Naive thymus-derived CD8-positive, alpha-beta T cell (primary cell): ENCODE measurements at regions not wholly inside any gene's neighbourhood (a gene's known extent, or its start where the extent isn't known, plus 50 kb on each side); places are given as distances from the start of the nearest gene placed in this dataset.

Source experiments
- ATAC-seq, 2 donors: fragments of 150-1000 bp; cut with Tn5 transposase in 1 of 2; sonication (Bioruptor Pico), chemical (Tn5 transposase) in 1 of 2; 1 replicate in 1 of 2; 2 replicates in 1 of 2; pipeline ENCODE4 v1.10.0; 2021; ENCODE audit warnings: mild to moderate bottlenecking in 2 of 2, moderate library complexity in 2 of 2
- POLR2A ChIA-PET: fragments of 350-600 bp; sonication (Branson Sonifier 250); formaldehyde crosslinking; loops from one replicate; lab custom pipeline; 2021; ENCODE audit warnings: antibody characterized with exemption; lab: Charles Lee
- DNase-seq, 10 donors: peaks; one replicate each; pipeline versions ENCODE4 v3.0.0 to v3.0.0-alpha.2; 2020 to 2022
- H3K27ac Mint-ChIP-seq, 10 donors: one replicate each; pipeline ENCODE4 v1.8.0; 2020 to 2022; ENCODE audit warnings: mild to moderate bottlenecking in 10 of 10, mixed read lengths in 10 of 10, moderate library complexity in 4 of 10, inconsistent platforms in 1 of 10
- H3K27me3 Mint-ChIP-seq, 5 donors: one replicate each; pipeline ENCODE4 v1.8.0; 2021 to 2022; ENCODE audit warnings: mixed read lengths in 5 of 5
- H3K36me3 Mint-ChIP-seq, 3 donors: one replicate each; pipeline ENCODE4 v1.8.0; 2020 to 2022; ENCODE audit warnings: mixed read lengths in 3 of 3, mild to moderate bottlenecking in 2 of 3, inconsistent platforms in 1 of 3
- H3K4me1 Mint-ChIP-seq, 4 donors: one replicate each; pipeline ENCODE4 v1.8.0; 2021 to 2022; ENCODE audit warnings: mixed read lengths in 4 of 4
- H3K4me3 Mint-ChIP-seq, 10 donors: one replicate each; pipeline ENCODE4 v1.8.0; 2020 to 2022; ENCODE audit warnings: mild to moderate bottlenecking in 10 of 10, mixed read lengths in 10 of 10, moderate library complexity in 6 of 10, inconsistent platforms in 1 of 10
- H3K9me3 Mint-ChIP-seq, 9 donors: one replicate each; pipeline ENCODE4 v1.8.0; 2020 to 2022; ENCODE audit warnings: mixed read lengths in 9 of 9, mild to moderate bottlenecking in 3 of 9, inconsistent platforms in 1 of 9, moderate library complexity in 1 of 9

DNA sequence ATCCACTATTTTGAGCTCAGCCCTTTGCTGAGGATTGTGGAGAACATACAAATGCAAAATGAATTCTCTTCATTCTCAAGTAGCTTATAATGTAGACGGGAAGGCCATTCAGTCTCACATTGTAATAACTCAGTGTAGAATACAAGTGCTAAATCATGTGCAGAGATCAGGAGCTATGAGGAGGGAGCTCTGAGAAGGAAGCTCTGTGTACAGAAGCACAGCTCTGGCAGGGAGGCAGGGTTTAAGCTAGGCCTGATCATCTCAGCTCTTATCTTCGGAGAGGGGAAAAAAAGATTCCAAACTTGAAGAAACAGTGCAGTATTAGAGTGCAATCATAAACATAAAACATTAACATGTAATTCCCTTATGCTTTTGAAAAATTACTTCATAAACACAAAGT is 291.1 kb upstream of the SKOR2 start:
- Mint-ChIP-seq H3K4me1 (no peaks in the 10 kb centered on the region), H3K36me3 (no peaks in the 10 kb centered on the region), H3K4me3 (no peak overlapping the region), H3K27me3 (peaks cover 13 to 55% (median 17%) of the 10 kb centered on the region in 5 donors), H3K9me3 (peaks cover 0 to 26% (median 4%) of the 10 kb centered on the region in 9 donors), H3K27ac (no peak overlapping the region)
- ATAC-seq = no peak
- POLR2A ChIA-PET = interaction anchor here (0.6 kb wide), 1 partner anchor 22 kb away, joined by 5 read pairs; no protein-coding TSS in a partner anchor
- DNase-seq = no peak

DNA sequence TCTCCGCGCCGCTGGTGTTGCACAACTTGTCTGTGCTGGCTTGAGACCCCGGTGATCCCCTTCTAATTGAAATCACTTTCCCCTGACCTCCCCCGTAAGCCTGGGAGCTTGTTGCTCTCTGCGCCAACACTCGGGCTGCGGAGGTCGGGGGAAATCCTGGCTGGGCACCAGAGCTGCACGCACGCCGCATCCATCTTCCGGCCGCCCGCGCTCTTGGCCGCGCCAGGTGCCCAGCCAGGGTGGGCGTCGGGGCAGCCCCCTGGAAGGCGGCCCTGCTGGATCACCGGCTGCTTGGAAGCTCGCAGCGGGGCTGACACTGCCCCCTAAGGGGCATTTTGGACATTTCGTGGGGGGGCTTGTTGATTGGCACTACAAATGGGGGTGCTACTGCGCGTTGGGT is 280.3 kb upstream of the SKOR2 start:
- DNase-seq (no peak), ATAC-seq (no peak)
- Mint-ChIP-seq H3K4me3 (no peak overlapping the region), H3K4me1 (no peaks in the 10 kb centered on the region), H3K27ac (no peak overlapping the region), H3K9me3 (peaks cover 0 to 6% (median 0%) of the 10 kb centered on the region in 9 donors), H3K36me3 (no peaks in the 10 kb centered on the region), H3K27me3 (peaks cover 19 to 47% (median 29%) of the 10 kb centered on the region in 5 donors)
- POLR2A ChIA-PET = no interaction called here

DNA sequence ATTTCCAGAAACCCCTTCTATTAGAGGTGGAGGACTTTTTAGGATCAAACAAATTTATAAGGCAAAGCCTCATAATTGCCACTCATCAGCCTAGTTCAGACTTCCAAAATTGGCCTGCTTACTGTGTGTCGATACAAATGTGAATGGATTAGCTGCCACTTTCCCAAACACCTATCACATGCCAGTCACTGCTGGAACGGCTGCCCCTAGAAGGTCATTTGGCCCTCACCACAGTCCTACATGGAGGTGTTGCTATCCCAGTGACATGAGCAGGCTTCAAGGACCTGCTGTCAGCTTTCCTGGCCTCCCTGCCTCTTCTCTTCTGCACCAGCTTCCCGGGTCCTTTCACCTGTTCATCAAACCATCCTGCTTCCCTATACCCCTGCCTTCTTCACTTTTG is 279.2 kb upstream of the SKOR2 start:
- Mint-ChIP-seq H3K27me3 (peaks cover 19 to 49% (median 30%) of the 10 kb centered on the region in 5 donors), H3K27ac (no peak overlapping the region), H3K9me3 (peaks cover 0 to 6% (median 0%) of the 10 kb centered on the region in 9 donors), H3K4me1 (no peaks in the 10 kb centered on the region), H3K4me3 (no peak overlapping the region), H3K36me3 (no peaks in the 10 kb centered on the region)
- no peak for ATAC-seq
- POLR2A ChIA-PET = no interaction called here
- DNase-seq = no peak

DNA sequence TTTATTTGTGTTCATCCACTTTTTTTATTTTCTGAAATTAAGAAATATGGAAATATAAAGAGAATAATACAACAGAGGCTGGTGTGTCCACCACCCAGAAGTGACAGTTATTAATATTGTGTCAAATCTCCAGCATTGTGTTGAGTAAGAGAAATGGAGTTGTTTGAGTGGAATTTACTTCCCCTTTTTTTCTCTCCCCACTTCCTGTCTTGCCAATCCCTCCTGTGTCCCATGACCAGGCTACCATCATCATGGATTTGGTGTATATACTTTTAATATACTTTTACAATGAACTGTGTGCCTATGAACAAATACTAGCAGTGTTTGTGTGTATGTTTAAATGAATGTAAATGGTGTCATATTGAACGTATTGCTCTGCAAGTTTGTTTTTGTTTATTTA is 276.9 kb upstream of the SKOR2 start:
- Mint-ChIP-seq H3K4me3 (no peak overlapping the region), H3K4me1 (no peaks in the 10 kb centered on the region), H3K27me3 (peaks cover 27 to 72% (median 35%) of the 10 kb centered on the region in 5 donors), H3K9me3 (peaks cover 0 to 12% (median 0%) of the 10 kb centered on the region in 9 donors), H3K27ac (no peak overlapping the region), H3K36me3 (no peaks in the 10 kb centered on the region)
- ATAC-seq = no peak
- POLR2A ChIA-PET = no interaction called here
- DNase-seq = no peak

DNA sequence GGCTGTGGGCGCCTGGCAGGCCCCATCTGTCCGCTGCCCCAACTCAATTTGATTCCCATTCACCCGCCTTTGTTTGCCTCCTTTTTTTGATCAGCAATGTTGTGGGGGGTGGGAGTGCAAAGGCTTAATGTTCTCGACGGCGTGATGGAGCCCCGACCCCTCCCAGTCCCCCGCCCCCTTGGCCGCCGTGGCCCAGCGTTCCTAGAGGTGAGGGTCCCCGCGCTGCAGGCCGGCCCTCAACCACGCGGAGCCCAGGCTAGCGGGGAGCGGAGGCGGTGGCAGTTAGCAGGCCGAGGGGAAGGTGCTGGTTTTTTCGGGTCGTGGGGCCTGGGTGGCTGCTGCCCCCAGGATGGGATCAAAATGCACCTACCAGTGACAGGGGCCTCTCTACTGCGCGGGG is 274.7 kb upstream of the SKOR2 start:
- Mint-ChIP-seq H3K27me3 (peaks cover 22 to 63% (median 25%) of the 10 kb centered on the region in 5 donors), H3K4me3 (no peak overlapping the region), H3K36me3 (no peaks in the 10 kb centered on the region), H3K4me1 (no peaks in the 10 kb centered on the region), H3K9me3 (peaks cover 0 to 17% (median 0%) of the 10 kb centered on the region in 9 donors), H3K27ac (no peak overlapping the region)
- no peak for DNase-seq
- no peak for ATAC-seq
- POLR2A ChIA-PET = no interaction called here

DNA sequence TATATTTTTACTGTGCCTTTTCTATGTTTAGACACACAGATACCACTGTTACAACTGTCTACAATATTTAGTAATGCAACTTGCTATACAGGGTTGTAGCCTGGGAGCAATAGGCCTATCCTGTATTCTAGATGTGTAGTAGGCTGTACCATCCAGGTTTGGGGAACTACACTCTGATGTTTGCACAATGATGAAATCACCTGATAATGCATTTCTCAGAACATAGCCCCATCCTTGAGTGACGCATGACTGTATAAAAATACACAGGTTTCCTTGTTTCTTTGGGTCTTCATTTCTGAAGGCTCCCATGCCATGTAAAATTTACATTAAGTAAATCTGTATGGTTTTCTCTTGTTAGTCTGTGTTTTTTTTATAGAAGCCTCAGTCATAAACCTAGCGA is 270.9 kb upstream of the SKOR2 start:
- H3K9me3 Mint-ChIP-seq = peaks cover 0 to 17% (median 0%) of the 10 kb centered on the region in 9 donors
- POLR2A ChIA-PET = no interaction called here
- H3K4me3 Mint-ChIP-seq = no peak overlapping the region
- H3K27ac Mint-ChIP-seq = no peak overlapping the region
- DNase-seq (no peak), ATAC-seq (no peak)
- H3K27me3 Mint-ChIP-seq = peaks cover 9 to 36% (median 11%) of the 10 kb centered on the region in 5 donors
- no peaks in the 10 kb centered on the region for H3K36me3 Mint-ChIP-seq
- H3K4me1 Mint-ChIP-seq = no peaks in the 10 kb centered on the region

DNA sequence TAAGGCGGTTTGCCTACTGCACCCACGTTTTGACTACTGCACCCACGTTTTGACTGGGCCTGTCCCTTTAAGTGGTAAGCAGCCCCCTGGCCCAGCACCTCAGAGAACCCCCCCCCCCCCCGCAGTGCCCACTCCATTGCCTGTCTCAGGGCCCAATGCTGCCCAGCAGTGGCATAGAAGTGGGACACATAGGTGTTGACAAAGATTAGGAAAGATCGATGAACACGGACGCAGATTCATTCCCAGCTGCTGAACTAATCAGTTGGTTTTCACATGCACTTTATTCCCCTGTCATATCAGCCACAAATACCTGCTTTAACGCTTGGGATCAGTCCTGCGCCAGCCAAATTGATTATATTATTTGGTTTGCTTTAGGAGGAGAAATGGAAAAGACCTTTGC is 268.8 kb upstream of the SKOR2 start:
- H3K9me3 Mint-ChIP-seq = peaks cover 0 to 17% (median 0%) of the 10 kb centered on the region in 9 donors
- POLR2A ChIA-PET = no interaction called here
- no peak for DNase-seq
- H3K36me3 Mint-ChIP-seq = no peaks in the 10 kb centered on the region
- no peaks in the 10 kb centered on the region for H3K4me1 Mint-ChIP-seq
- peaks cover 3 to 23% (median 4%) of the 10 kb centered on the region in 5 donors for H3K27me3 Mint-ChIP-seq
- H3K27ac Mint-ChIP-seq = no peak overlapping the region
- no peak for ATAC-seq
- H3K4me3 Mint-ChIP-seq = no peak overlapping the region

DNA sequence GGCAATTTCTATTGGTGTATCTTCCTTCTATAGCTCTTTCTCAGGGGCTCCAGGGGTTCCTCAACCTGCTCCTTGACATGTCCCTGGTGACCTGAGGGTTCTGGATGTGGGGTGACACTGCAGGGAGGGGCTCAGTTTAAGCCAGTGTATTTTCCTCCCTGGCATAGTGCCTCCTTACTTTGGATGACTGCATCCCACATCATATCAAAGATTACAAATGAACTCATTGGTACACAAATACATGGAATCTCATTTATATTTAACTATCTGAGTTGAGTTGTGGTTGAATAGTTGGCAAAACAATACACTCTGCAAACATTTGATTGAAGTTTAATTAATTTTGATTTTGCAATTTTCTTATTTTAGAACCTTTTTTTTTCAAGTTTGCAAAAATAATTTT is 268.2 kb upstream of the SKOR2 start:
- peaks cover 0 to 17% (median 3%) of the 10 kb centered on the region in 5 donors for H3K27me3 Mint-ChIP-seq
- POLR2A ChIA-PET = no interaction called here
- no peak overlapping the region for H3K27ac Mint-ChIP-seq
- DNase-seq (no peak), ATAC-seq (no peak)
- peaks cover 0 to 17% (median 0%) of the 10 kb centered on the region in 9 donors for H3K9me3 Mint-ChIP-seq
- no peaks in the 10 kb centered on the region for H3K4me1 Mint-ChIP-seq
- no peaks in the 10 kb centered on the region for H3K36me3 Mint-ChIP-seq
- H3K4me3 Mint-ChIP-seq = no peak overlapping the region

DNA sequence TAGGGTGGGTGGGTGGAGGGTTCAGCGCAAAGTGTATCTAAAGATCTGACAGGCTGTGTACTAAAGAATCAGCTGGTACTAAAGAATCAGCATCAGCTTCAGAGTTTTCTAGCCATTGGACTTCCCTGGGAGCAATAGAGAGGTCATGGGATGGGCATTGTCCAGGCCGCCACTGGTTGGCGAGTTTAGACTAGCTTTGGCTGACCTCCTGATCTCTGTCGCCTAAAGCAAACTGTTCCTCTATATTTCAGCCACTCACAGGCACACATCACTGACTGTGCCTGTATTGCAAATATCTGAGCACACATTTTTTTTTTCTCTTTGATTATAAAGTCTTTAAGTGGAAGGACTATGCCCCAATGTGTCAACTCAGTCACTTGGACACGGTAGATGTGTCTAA is 267.8 kb upstream of the SKOR2 start:
- H3K27ac Mint-ChIP-seq = no peak overlapping the region
- no peaks in the 10 kb centered on the region for H3K36me3 Mint-ChIP-seq

DNA sequence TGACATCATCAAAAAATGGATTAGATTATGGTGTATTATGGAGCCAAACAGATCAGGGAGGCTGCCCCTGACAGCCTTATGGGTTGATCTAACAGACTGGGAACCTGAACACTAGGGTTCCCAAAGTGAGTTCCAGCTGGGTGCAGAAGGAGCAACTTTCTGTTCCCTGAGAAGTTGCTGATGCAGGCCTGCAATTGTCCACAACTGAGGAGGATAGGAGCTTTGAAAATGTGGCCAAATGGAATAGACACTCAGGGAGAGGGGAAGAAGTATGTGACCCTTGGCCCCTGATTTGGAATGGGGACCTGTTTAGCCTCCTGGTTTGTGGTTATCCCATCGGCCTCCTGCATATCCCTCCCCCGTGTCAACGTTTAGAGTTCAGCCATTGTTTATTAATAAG is 262.2 kb upstream of the SKOR2 start:
- H3K9me3 Mint-ChIP-seq = peaks cover 0 to 4% (median 0%) of the 10 kb centered on the region in 9 donors
- peaks cover 1 to 25% (median 4%) of the 10 kb centered on the region in 5 donors for H3K27me3 Mint-ChIP-seq
- no peak overlapping the region for H3K27ac Mint-ChIP-seq
- ATAC-seq = no peak
- no peaks in the 10 kb centered on the region for H3K36me3 Mint-ChIP-seq
- H3K4me1 Mint-ChIP-seq = no peaks in the 10 kb centered on the region
- POLR2A ChIA-PET = no interaction called here
- no peak for DNase-seq
- H3K4me3 Mint-ChIP-seq = no peak overlapping the region

More for the DNA sequence above, 267.8 kb upstream of the SKOR2 start:
- no peak for DNase-seq
- Mint-ChIP-seq H3K4me1 (no peaks in the 10 kb centered on the region), H3K9me3 (peaks cover 0 to 14% (median 0%) of the 10 kb centered on the region in 9 donors), H3K4me3 (no peak overlapping the region), H3K27me3 (peaks cover 0 to 14% (median 3%) of the 10 kb centered on the region in 5 donors)
- no peak for ATAC-seq
- POLR2A ChIA-PET = no interaction called here

DNA sequence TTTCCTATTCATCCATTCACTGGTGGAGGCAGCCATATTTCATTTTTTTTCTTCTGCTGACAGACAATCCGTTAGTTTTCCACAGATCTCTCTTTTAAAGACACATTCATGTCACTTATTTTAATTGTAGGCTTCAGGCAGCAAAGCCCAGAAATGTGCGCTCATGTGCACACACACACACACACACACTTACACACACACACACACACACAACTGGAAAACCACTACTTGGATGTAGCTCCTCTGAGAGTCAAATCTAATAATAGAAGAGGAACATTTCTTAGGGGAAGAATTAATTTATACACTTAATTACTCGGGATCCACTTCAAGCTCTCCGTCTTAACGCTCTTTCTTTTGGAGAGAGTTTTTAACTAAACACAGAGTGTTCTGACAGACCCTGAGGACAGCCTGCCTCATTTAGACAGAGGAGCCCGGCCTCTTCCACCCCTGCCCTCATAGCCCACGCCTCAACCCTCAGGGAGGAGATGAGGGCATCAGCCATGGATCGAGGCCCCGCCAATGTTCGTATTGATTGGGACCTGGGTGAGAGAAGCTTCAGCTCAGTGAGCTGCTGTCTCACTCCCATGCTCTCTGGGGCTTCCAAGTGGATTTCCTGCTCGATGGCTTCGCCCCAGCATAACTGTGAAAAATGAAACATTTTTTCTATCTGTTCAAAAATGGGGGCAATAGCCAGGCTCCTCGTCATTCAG is 261.4 kb upstream of the SKOR2 start:
- Mint-ChIP-seq H3K27me3 (peaks cover 1 to 25% (median 4%) of the 10 kb centered on the region in 5 donors), H3K4me1 (no peaks in the 10 kb centered on the region), H3K9me3 (peaks cover 0 to 4% (median 0%) of the 10 kb centered on the region in 9 donors), H3K27ac (no peak overlapping the region), H3K4me3 (no peak overlapping the region), H3K36me3 (no peaks in the 10 kb centered on the region)
- POLR2A ChIA-PET = no interaction called here
- ATAC-seq (no peak), DNase-seq (no peak)

DNA sequence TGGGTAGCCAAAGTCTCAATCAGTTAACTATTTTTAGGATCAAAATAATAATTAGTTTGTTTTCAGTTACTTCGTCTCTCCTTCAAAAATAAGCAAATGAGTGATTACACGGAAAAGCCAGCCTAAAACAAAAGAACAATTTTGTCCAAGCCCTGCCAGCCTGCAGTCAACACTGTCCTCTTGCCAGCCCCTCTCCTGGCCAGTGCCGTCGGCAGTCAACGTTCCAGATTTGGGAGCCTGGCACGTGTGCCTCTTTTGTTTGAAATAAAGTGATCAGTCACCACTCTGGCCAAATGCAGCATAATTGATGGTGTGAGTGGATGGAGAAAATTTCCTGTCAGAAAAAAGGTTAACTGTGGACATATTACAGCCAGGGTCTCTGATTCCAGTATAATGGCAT is 260.6 kb upstream of the SKOR2 start:
- H3K4me3 Mint-ChIP-seq = no peak overlapping the region
- H3K36me3 Mint-ChIP-seq = no peaks in the 10 kb centered on the region
- peaks cover 1 to 25% (median 4%) of the 10 kb centered on the region in 5 donors for H3K27me3 Mint-ChIP-seq
- no peak for DNase-seq
- peaks cover 0 to 4% (median 0%) of the 10 kb centered on the region in 9 donors for H3K9me3 Mint-ChIP-seq
- POLR2A ChIA-PET = no interaction called here
- no peaks in the 10 kb centered on the region for H3K4me1 Mint-ChIP-seq
- H3K27ac Mint-ChIP-seq = no peak overlapping the region
- no peak for ATAC-seq

DNA sequence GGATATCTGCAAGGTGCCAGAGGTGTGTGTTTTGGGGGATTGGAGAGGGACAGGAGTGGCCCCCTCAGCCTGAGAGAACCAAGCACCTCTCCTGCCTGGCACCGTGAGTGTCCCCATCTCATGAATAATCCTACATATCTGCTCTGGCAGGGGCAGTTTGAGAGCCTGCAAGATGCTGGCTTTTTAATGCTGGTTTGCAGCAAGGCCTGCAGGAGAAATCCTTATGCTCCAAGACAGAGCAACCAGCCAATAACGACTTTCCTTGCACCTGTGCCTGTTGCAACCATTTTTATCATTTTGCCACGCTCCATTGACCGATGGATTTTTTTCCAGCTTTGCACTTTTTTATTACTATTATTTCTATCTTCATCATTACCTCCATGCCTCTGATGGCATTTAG is 259.4 kb upstream of the SKOR2 start:
- DNase-seq (no peak), ATAC-seq (no peak)
- no peaks in the 10 kb centered on the region for H3K4me1 Mint-ChIP-seq
- POLR2A ChIA-PET = no interaction called here
- H3K27ac Mint-ChIP-seq = no peak overlapping the region
- H3K9me3 Mint-ChIP-seq = peaks cover 0 to 4% (median 0%) of the 10 kb centered on the region in 9 donors
- peaks cover 1 to 25% (median 4%) of the 10 kb centered on the region in 5 donors for H3K27me3 Mint-ChIP-seq
- no peak overlapping the region for H3K4me3 Mint-ChIP-seq
- H3K36me3 Mint-ChIP-seq = no peaks in the 10 kb centered on the region

DNA sequence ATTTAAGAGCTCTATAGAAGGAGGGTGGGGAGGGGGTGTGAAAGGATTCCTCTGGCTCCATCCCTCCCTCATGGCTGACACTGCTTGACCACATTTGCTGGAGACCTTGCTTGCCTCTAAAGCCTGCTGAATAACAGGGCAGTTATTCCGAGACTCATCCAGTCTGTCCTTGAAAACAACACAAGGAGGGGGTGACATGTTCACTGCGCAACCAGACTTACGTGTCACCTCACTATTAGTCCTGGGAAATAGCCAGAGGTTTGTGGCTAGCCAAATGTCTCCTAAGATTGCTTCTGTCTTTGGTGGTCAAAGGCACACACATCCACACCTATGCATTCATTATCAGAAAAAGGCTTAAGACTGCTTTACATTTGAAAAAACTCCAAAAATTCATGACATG is 256.2 kb upstream of the SKOR2 start:
- no peaks in the 10 kb centered on the region for H3K4me1 Mint-ChIP-seq
- H3K27ac Mint-ChIP-seq = no peak overlapping the region
- POLR2A ChIA-PET = no interaction called here
- no peaks in the 10 kb centered on the region for H3K36me3 Mint-ChIP-seq
- H3K27me3 Mint-ChIP-seq = peaks cover 0 to 11% (median 3%) of the 10 kb centered on the region in 5 donors
- H3K9me3 Mint-ChIP-seq = peaks cover 0 to 6% (median 0%) of the 10 kb centered on the region in 9 donors
- H3K4me3 Mint-ChIP-seq = no peak overlapping the region
- DNase-seq (no peak), ATAC-seq (no peak)
